Endothelial cell of umbilical vein (primary cell): ENCODE measurements at regions not wholly inside any gene's neighbourhood (a gene's known extent, or its start where the extent isn't known, plus 50 kb on each side); places are given as distances from the start of the nearest gene placed in this dataset.

ENCODE experiments used
- CTCF ChIP-seq, 2 donors: IDR thresholded peaks; 1 replicate in 1 of 2; 2 replicates in 1 of 2; pipeline ENCODE4 v1.5.1; 2011; ENCODE audit warnings: low read length in 2 of 2, mild to moderate bottlenecking in 2 of 2, moderate library complexity in 2 of 2, control low read depth in 1 of 2, inconsistent platforms in 1 of 2, low read depth in 1 of 2; ENCODE audit not compliant: insufficient read depth in 1 of 2; ENCODE audit errors: extremely low read depth in 1 of 2
- POLR2AphosphoS5 ChIP-seq: IDR thresholded peaks from 2 replicates; pipeline ENCODE4 v1.6.1; 2012; ENCODE audit warnings: low read depth, mild to moderate bottlenecking, control low read depth, low read length, moderate library complexity; ENCODE audit not compliant: insufficient read depth

GRCh38 chr7:15855525-15856109 lies 169.1 kb upstream of the MEOX2 start:
- TF ChIP-seq CTCF (IDR thresholded peaks at IDR 0.05; ENCODE audit: extremely low read depth in 1 of 2, insufficient read depth in 1 of 2, low read depth in 1 of 2, low read length in 2 of 2) (no peak), POLR2AphosphoS5 (no peak)
